ENCODE measurements at regions not wholly inside any gene's neighbourhood (a gene's known extent, or its start where the extent isn't known, plus 50 kb on each side); places are given as distances from the start of the nearest gene placed in this dataset.

- Histone ChIP-seq H3K9me3 (no peaks in the 10 kb centered on the region), H3K27me3 (no peaks in the 10 kb centered on the region), H3K4me3 (no peak overlapping the region), H3K36me3 (no peaks in the 10 kb centered on the region), H3K27ac (no peak overlapping the region), H3K4me1 (no peaks in the 10 kb centered on the region)
- no peak for DNase-seq
- intact Hi-C loops (cut with DNase I; ENCODE audit: low total_unique reads): no loop called here
- TF ChIP-seq POLR2A (IDR thresholded peaks at IDR 0.05) (no peak), CTCF (IDR thresholded peaks at IDR 0.05) (no peak)
Measured at GRCh38 chr18:30066288-30066687, 976.3 kb downstream of the DSC3 start.

GRCh38 chr18:30057398-30057797 is 985.1 kb downstream of the DSC3 start:
- no peak overlapping the region for H3K4me3 ChIP-seq
- no peaks in the 10 kb centered on the region for H3K27me3 ChIP-seq
- no peak overlapping the region for H3K27ac ChIP-seq
- no peaks in the 10 kb centered on the region for H3K36me3 ChIP-seq
- intact Hi-C loops (cut with DNase I; ENCODE audit: low total_unique reads): no loop called here
- TF ChIP-seq CTCF (IDR thresholded peaks at IDR 0.05) (no peak), POLR2A (IDR thresholded peaks at IDR 0.05) (no peak)
- DNase-seq: no peak
- H3K4me1 ChIP-seq: no peaks in the 10 kb centered on the region
- H3K9me3 ChIP-seq: no peaks in the 10 kb centered on the region

- H3K9me3 ChIP-seq: no peaks in the 10 kb centered on the region
- TF ChIP-seq CTCF (IDR thresholded peaks at IDR 0.05) (no peak), POLR2A (IDR thresholded peaks at IDR 0.05) (no peak)
- no peak overlapping the region for H3K4me3 ChIP-seq
- H3K27me3 ChIP-seq: no peaks in the 10 kb centered on the region
- intact Hi-C loops (cut with DNase I; ENCODE audit: low total_unique reads): no loop called here
- DNase-seq: no peak
- no peaks in the 10 kb centered on the region for H3K36me3 ChIP-seq
- H3K4me1 ChIP-seq: no peaks in the 10 kb centered on the region
- H3K27ac ChIP-seq: no peak overlapping the region
Measured at GRCh38 chr18:30056528-30056927, 986.0 kb downstream of the DSC3 start.

- TF ChIP-seq POLR2A (IDR thresholded peaks at IDR 0.05) (no peak), CTCF (IDR thresholded peaks at IDR 0.05) (no peak)
- no peaks in the 10 kb centered on the region for H3K36me3 ChIP-seq
- H3K4me1 ChIP-seq: no peaks in the 10 kb centered on the region
- H3K27me3 ChIP-seq: no peaks in the 10 kb centered on the region
- H3K9me3 ChIP-seq: no peaks in the 10 kb centered on the region
- DNase-seq: no peak
- no peak overlapping the region for H3K27ac ChIP-seq
- intact Hi-C loops (cut with DNase I; ENCODE audit: low total_unique reads): no loop called here
- H3K4me3 ChIP-seq: no peak overlapping the region
Measured at GRCh38 chr18:30044496-30044895, 998.0 kb downstream of the DSC3 start.

- DNase-seq: no peak
- Histone ChIP-seq H3K27ac (no peak overlapping the region), H3K36me3 (no peaks in the 10 kb centered on the region), H3K4me3 (no peak overlapping the region), H3K27me3 (no peaks in the 10 kb centered on the region), H3K9me3 (no peaks in the 10 kb centered on the region), H3K4me1 (no peaks in the 10 kb centered on the region)
- TF ChIP-seq CTCF (IDR thresholded peaks at IDR 0.05) (no peak), POLR2A (IDR thresholded peaks at IDR 0.05) (no peak)
- intact Hi-C loops (cut with DNase I; ENCODE audit: low total_unique reads): no loop called here
Measured at GRCh38 chr18:30039201-30039600, 1003.3 kb downstream of the DSC3 start.

All from uterus (tissue), 3 donors.